ENCODE measurements at regions not wholly inside any gene's neighbourhood (a gene's known extent, or its start where the extent isn't known, plus 50 kb on each side); places are given as distances from the start of the nearest gene placed in this dataset.

- DNase-seq (ENCODE audit: low read depth): no peak
- no peak overlapping the region for H3K4me3 ChIP-seq (ENCODE audit: low read depth, low read length)
- TF ChIP-seq CTCF (conservative IDR thresholded peaks at IDR 0.05; ENCODE audit: low read depth, low read length): no peak
Observed at GRCh38 chr18:78741381-78742217, 238.0 kb upstream of the SALL3 start.

- no peak for TF ChIP-seq CTCF (conservative IDR thresholded peaks at IDR 0.05; ENCODE audit: low read depth, low read length)
- DNase-seq (ENCODE audit: low read depth): no peak
- H3K4me3 ChIP-seq (ENCODE audit: low read depth, low read length): no peak overlapping the region
Observed at GRCh38 chr18:78742218-78742745, 237.3 kb upstream of the SALL3 start.

GRCh38 chr18:78743078-78743477, 236.5 kb upstream of the SALL3 start:
- TF ChIP-seq CTCF (conservative IDR thresholded peaks at IDR 0.05; ENCODE audit: low read depth, low read length): no peak
- no peak overlapping the region for H3K4me3 ChIP-seq (ENCODE audit: low read depth, low read length)
- no peak for DNase-seq (ENCODE audit: low read depth)

GRCh38 chr18:78751664-78752063, 228.0 kb upstream of the SALL3 start:
- no peak for DNase-seq (ENCODE audit: low read depth)
- no peak for TF ChIP-seq CTCF (conservative IDR thresholded peaks at IDR 0.05; ENCODE audit: low read depth, low read length)

GRCh38 chr18:78753240-78753639, 226.4 kb upstream of the SALL3 start:
- no peak for DNase-seq (ENCODE audit: low read depth)
- H3K4me3 ChIP-seq (ENCODE audit: low read depth, low read length): no peak overlapping the region
- no peak for TF ChIP-seq CTCF (conservative IDR thresholded peaks at IDR 0.05; ENCODE audit: low read depth, low read length)

More at GRCh38 chr18:78751664-78752063, 228.0 kb upstream of the SALL3 start:
- H3K4me3 ChIP-seq (ENCODE audit: low read depth, low read length): no peak overlapping the region

GRCh38 chr18:78754311-78755043, 225.1 kb upstream of the SALL3 start:
- no peak for DNase-seq (ENCODE audit: low read depth)
- H3K4me3 ChIP-seq (ENCODE audit: low read depth, low read length): no peak overlapping the region
- no peak for TF ChIP-seq CTCF (conservative IDR thresholded peaks at IDR 0.05; ENCODE audit: low read depth, low read length)
